ENCODE measurements at regions not wholly inside any gene's neighbourhood (a gene's known extent, or its start where the extent isn't known, plus 50 kb on each side); places are given as distances from the start of the nearest gene placed in this dataset.

DNA sequence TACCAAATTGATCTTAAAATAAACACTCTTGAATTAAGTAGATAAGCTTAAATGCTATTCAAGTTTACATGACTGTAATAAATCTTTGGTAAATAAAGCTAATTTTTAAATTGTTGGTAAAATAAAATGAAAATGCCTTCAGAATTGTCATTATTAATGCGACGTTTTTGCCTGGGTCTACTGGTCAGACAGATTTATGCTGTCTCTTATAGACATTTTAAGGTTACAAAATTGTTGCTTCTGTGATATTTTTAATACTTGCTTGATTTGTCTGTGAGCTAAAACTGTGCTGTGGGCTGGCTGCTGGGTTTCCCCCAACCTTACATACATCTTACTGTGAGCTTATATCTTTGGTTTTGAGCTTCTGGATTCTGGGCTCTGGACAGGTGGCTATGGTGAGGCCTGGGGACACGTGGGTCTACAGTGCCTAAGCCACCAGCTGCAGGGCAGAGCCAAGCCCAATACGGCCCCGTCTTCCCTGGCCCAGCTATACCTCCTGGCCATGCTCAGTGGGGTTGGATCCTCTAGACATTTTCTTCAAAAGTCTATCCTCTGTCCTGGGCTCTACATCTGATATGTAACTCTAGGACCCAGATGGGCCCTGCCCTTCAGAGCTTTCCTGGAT is 81.4 kb downstream of the ETS2 start:
- ATAC-seq = no peak
- TF ChIP-seq ZC3H10 (CRISPR knock-in tag; IDR thresholded peaks at IDR 0.05) (no peak), ZFP30 (CRISPR knock-in tag; IDR thresholded peaks at IDR 0.05) (no peak), RARB (CRISPR knock-in tag; IDR thresholded peaks at IDR 0.05) (no peak)

DNA sequence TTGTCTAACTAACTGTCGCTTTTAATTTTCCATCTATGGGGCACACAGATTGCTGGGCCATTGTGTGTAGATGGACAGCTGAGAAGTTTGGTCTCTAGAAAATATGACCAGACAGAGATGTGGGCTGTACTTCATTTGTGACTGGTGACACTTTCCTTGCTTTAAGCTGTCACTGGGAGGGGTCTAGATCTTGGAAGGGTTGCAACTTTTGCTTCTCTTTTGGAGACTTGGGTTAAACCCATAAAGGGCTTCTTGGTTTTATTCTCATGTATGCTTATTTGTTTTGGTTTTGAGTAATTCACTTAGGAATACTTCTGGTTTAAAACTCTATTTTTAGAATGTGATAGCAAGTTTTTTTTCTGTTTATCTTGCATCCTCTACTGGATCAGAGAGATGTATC is 80.2 kb downstream of the ETS2 start:
- TF ChIP-seq ZNF8 (CRISPR knock-in tag; IDR thresholded peaks at IDR 0.05) (no peak), PPARA (CRISPR knock-in tag; IDR thresholded peaks at IDR 0.05; ENCODE audit: borderline replicate concordance) (no peak), ESRRG (CRISPR knock-in tag; IDR thresholded peaks at IDR 0.05) (no peak), ZC3H10 (CRISPR knock-in tag; IDR thresholded peaks at IDR 0.05) (no peak), ZNF565 (CRISPR knock-in tag; conservative IDR thresholded peaks at IDR 0.05; ENCODE audit: low read depth) (no peak), RARB (CRISPR knock-in tag; IDR thresholded peaks at IDR 0.05) (no peak), SNAI2 (CRISPR knock-in tag; IDR thresholded peaks at IDR 0.05) (no peak), ISL1 (CRISPR knock-in tag; IDR thresholded peaks at IDR 0.05) (no peak), ZFP3 (CRISPR knock-in tag; IDR thresholded peaks at IDR 0.05) (no peak), TCF4 (CRISPR knock-in tag; IDR thresholded peaks at IDR 0.05; ENCODE audit: borderline replicate concordance) (no peak), ARNTL (CRISPR knock-in tag; IDR thresholded peaks at IDR 0.05; ENCODE audit: borderline replicate concordance, low read depth) (no peak), OSR1 (CRISPR knock-in tag; IDR thresholded peaks at IDR 0.05) (no peak), GLIS3 (CRISPR knock-in tag; IDR thresholded peaks at IDR 0.05) (no peak), TOX (CRISPR knock-in tag; IDR thresholded peaks at IDR 0.05; ENCODE audit: borderline replicate concordance) (no peak), CSDC2 (CRISPR knock-in tag; IDR thresholded peaks at IDR 0.05) (no peak)
- TF ChIP-seq, protein P1, sequence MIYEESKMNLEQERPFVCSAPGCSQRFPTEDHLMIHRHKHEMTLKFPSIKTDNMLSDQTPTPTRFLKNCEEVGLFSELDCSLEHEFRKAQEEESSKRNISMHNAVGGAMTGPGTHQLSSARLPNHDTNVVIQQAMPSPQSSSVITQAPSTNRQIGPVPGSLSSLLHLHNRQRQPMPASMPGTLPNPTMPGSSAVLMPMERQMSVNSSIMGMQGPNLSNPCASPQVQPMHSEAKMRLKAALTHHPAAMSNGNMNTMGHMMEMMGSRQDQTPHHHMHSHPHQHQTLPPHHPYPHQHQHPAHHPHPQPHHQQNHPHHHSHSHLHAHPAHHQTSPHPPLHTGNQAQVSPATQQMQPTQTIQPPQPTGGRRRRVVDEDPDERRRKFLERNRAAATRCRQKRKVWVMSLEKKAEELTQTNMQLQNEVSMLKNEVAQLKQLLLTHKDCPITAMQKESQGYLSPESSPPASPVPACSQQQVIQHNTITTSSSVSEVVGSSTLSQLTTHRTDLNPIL (CRISPR knock-in tag; IDR thresholded peaks at IDR 0.05; ENCODE audit: low read depth) = no peak
- TF ChIP-seq, protein P2, sequence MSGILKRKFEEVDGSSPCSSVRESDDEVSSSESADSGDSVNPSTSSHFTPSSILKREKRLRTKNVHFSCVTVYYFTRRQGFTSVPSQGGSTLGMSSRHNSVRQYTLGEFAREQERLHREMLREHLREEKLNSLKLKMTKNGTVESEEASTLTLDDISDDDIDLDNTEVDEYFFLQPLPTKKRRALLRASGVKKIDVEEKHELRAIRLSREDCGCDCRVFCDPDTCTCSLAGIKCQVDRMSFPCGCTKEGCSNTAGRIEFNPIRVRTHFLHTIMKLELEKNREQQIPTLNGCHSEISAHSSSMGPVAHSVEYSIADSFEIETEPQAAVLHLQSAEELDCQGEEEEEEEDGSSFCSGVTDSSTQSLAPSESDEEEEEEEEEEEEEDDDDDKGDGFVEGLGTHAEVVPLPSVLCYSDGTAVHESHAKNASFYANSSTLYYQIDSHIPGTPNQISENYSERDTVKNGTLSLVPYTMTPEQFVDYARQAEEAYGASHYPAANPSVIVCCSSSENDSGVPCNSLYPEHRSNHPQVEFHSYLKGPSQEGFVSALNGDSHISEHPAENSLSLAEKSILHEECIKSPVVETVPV (CRISPR knock-in tag; IDR thresholded peaks at IDR 0.05) = no peak
- TF ChIP-seq, protein P3, sequence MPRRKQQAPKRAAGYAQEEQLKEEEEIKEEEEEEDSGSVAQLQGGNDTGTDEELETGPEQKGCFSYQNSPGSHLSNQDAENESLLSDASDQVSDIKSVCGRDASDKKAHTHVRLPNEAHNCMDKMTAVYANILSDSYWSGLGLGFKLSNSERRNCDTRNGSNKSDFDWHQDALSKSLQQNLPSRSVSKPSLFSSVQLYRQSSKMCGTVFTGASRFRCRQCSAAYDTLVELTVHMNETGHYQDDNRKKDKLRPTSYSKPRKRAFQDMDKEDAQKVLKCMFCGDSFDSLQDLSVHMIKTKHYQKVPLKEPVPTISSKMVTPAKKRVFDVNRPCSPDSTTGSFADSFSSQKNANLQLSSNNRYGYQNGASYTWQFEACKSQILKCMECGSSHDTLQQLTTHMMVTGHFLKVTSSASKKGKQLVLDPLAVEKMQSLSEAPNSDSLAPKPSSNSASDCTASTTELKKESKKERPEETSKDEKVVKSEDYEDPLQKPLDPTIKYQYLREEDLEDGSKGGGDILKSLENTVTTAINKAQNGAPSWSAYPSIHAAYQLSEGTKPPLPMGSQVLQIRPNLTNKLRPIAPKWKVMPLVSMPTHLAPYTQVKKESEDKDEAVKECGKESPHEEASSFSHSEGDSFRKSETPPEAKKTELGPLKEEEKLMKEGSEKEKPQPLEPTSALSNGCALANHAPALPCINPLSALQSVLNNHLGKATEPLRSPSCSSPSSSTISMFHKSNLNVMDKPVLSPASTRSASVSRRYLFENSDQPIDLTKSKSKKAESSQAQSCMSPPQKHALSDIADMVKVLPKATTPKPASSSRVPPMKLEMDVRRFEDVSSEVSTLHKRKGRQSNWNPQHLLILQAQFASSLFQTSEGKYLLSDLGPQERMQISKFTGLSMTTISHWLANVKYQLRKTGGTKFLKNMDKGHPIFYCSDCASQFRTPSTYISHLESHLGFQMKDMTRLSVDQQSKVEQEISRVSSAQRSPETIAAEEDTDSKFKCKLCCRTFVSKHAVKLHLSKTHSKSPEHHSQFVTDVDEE (CRISPR knock-in tag; IDR thresholded peaks at IDR 0.05) = no peak
- TF ChIP-seq, protein P4, sequence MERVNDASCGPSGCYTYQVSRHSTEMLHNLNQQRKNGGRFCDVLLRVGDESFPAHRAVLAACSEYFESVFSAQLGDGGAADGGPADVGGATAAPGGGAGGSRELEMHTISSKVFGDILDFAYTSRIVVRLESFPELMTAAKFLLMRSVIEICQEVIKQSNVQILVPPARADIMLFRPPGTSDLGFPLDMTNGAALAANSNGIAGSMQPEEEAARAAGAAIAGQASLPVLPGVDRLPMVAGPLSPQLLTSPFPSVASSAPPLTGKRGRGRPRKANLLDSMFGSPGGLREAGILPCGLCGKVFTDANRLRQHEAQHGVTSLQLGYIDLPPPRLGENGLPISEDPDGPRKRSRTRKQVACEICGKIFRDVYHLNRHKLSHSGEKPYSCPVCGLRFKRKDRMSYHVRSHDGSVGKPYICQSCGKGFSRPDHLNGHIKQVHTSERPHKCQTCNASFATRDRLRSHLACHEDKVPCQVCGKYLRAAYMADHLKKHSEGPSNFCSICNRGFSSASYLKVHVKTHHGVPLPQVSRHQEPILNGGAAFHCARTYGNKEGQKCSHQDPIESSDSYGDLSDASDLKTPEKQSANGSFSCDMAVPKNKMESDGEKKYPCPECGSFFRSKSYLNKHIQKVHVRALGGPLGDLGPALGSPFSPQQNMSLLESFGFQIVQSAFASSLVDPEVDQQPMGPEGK (CRISPR knock-in tag; IDR thresholded peaks at IDR 0.05; ENCODE audit: borderline replicate concordance) = no peak
- TF ChIP-seq, protein P5, sequence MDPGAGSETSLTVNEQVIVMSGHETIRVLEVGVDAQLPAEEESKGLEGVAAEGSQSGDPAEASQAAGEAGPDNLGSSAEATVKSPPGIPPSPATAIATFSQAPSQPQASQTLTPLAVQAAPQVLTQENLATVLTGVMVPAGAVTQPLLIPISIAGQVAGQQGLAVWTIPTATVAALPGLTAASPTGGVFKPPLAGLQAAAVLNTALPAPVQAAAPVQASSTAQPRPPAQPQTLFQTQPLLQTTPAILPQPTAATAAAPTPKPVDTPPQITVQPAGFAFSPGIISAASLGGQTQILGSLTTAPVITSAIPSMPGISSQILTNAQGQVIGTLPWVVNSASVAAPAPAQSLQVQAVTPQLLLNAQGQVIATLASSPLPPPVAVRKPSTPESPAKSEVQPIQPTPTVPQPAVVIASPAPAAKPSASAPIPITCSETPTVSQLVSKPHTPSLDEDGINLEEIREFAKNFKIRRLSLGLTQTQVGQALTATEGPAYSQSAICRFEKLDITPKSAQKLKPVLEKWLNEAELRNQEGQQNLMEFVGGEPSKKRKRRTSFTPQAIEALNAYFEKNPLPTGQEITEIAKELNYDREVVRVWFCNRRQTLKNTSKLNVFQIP (CRISPR knock-in tag; IDR thresholded peaks at IDR 0.05; ENCODE audit: borderline replicate concordance, low read depth) = no peak
- ATAC-seq = no peak

DNA sequence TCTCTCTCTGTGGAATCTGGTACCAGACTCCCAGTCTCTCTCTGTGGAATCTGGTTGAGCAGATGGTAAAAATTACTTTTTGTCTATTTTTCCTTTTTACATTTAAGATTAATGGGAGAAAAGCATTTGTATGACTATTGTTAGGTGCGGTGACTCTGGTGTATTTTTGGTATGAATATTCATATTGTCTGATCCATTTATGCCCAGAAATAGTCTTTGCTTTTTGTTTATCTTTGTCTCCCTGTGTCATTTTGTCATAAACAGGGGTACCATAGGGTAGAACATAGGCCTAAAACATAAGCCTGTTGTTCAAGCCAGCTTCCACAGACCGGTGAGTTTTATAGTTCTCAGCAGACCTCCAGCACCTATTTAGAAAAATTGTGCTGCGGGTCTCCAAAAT is 78.7 kb downstream of the ETS2 start:
- ATAC-seq = no peak
- TF ChIP-seq CSDC2 (CRISPR knock-in tag; IDR thresholded peaks at IDR 0.05) = no peak
- TF ChIP-seq, protein P5 (CRISPR knock-in tag; IDR thresholded peaks at IDR 0.05; ENCODE audit: borderline replicate concordance, low read depth) = no peak
- no peak for TF ChIP-seq ZNF8 (CRISPR knock-in tag; IDR thresholded peaks at IDR 0.05)
- no peak for TF ChIP-seq ESRRG (CRISPR knock-in tag; IDR thresholded peaks at IDR 0.05)
- TF ChIP-seq SNAI2 (CRISPR knock-in tag; IDR thresholded peaks at IDR 0.05) = no peak
- no peak for TF ChIP-seq ISL1 (CRISPR knock-in tag; IDR thresholded peaks at IDR 0.05)
- TF ChIP-seq, protein P3 (CRISPR knock-in tag; IDR thresholded peaks at IDR 0.05) = no peak
- TF ChIP-seq OSR1 (CRISPR knock-in tag; IDR thresholded peaks at IDR 0.05) = no peak
- TF ChIP-seq BACH2 (CRISPR knock-in tag; IDR thresholded peaks at IDR 0.05; ENCODE audit: borderline replicate concordance) = no peak
- TF ChIP-seq ZNF70 (CRISPR knock-in tag; IDR thresholded peaks at IDR 0.05) = no peak
